GM23338 (cell line): ENCODE measurements at regions not wholly inside any gene's neighbourhood (a gene's known extent, or its start where the extent isn't known, plus 50 kb on each side); places are given as distances from the start of the nearest gene placed in this dataset.

Source experiments
- ATAC-seq: fragments of 200-7000 bp; cut with Tn5 transposase; 3 replicates; pipeline ENCODE4 v1.9.1; 2020
- DNase-seq: peaks from one replicate; pipeline ENCODE4 v3.0.0-alpha.2; 2015; ENCODE audit warnings: low spot score
- H2AFZ ChIP-seq: fragments of 200-600 bp; sonication (generic); 2 replicates; pipeline ENCODE4 v1.8.0; 2016; ENCODE audit warnings: antibody characterized with exemption, mild to moderate bottlenecking, moderate library complexity
- H3F3A ChIP-seq: fragments of 200-600 bp; sonication (generic); replicated peaks from 2 replicates; pipeline ENCODE4 v1.8.0; 2017; ENCODE audit warnings: antibody characterized with exemption, mixed run types, low read depth
- H3K27ac ChIP-seq: fragments of 200-600 bp; sonication (generic); 2 replicates; pipeline ENCODE4 v1.6.1; 2016; ENCODE audit warnings: low read depth
- H3K27me3 ChIP-seq: fragments of 200-600 bp; sonication (generic); 2 replicates; pipeline ENCODE4 v1.8.0; 2016; ENCODE audit warnings: mild to moderate bottlenecking, mixed run types, moderate library complexity; ENCODE audit not compliant: insufficient read depth
- H3K36me3 ChIP-seq: fragments of 200-600 bp; sonication (generic); 2 replicates; pipeline ENCODE4 v1.8.0; 2016; ENCODE audit warnings: mild to moderate bottlenecking; ENCODE audit not compliant: insufficient read depth
- H3K4me1 ChIP-seq: fragments of 200-600 bp; sonication (generic); 2 replicates; pipeline ENCODE4 v1.8.0; 2016; ENCODE audit warnings: mild to moderate bottlenecking, moderate library complexity; ENCODE audit not compliant: insufficient read depth
- H3K4me2 ChIP-seq: fragments of 200-600 bp; sonication (generic); 2 replicates; pipeline ENCODE4 v1.7.1; 2017; ENCODE audit warnings: mixed run types
- H3K4me3 ChIP-seq: fragments of 200-600 bp; sonication (generic); 2 replicates; pipeline ENCODE4 v1.6.1; 2016; ENCODE audit warnings: mixed run types
- H3K79me2 ChIP-seq: fragments of 200-600 bp; sonication (generic); replicated peaks from 2 replicates; pipeline ENCODE4 v1.8.0; 2017; ENCODE audit warnings: mild to moderate bottlenecking; ENCODE audit not compliant: insufficient read depth
- H3K9me2 ChIP-seq: fragments of 200-600 bp; sonication (generic); 2 replicates; pipeline ENCODE4 v1.8.0; 2017; ENCODE audit not compliant: insufficient read depth
- H4K20me1 ChIP-seq: fragments of 200-600 bp; sonication (generic); replicated peaks from 2 replicates; pipeline ENCODE4 v1.8.0; 2017; ENCODE audit warnings: mild to moderate bottlenecking; ENCODE audit not compliant: insufficient read depth
- H3K27ac Mint-ChIP-seq: 2 replicates; pipeline ENCODE4 v1.8.0; 2020; ENCODE audit warnings: inconsistent platforms, mild to moderate bottlenecking, moderate library complexity, mixed read lengths
- H3K27me3 Mint-ChIP-seq: 3 replicates; pipeline ENCODE4 v1.8.0; 2022; ENCODE audit warnings: low read depth, mild to moderate bottlenecking, moderate library complexity, mixed read lengths, inconsistent platforms; ENCODE audit not compliant: insufficient read depth, poor library complexity
- H3K36me3 Mint-ChIP-seq: 3 replicates; pipeline ENCODE4 v1.8.0; 2021; ENCODE audit warnings: low read depth, mild to moderate bottlenecking, inconsistent platforms, moderate library complexity, mixed read lengths
- H3K4me1 Mint-ChIP-seq: 3 replicates; pipeline ENCODE4 v1.8.0; 2020; ENCODE audit warnings: mild to moderate bottlenecking, inconsistent platforms, mixed read lengths
- H3K4me3 Mint-ChIP-seq: 3 replicates; pipeline ENCODE4 v1.8.0; 2021; ENCODE audit warnings: moderate library complexity, mild to moderate bottlenecking, inconsistent platforms, mixed read lengths
- H3K9me3 Mint-ChIP-seq: 3 replicates; pipeline ENCODE4 v1.8.0; 2020; ENCODE audit warnings: moderate library complexity, mild to moderate bottlenecking, inconsistent platforms, mixed read lengths
- CREB1 ChIP-seq: fragments of 250-450 bp; sonication (Bioruptor Pico); IDR thresholded peaks from 2 replicates; pipeline ENCODE4 v1.5.0; 2020; ENCODE audit warnings: low read depth, mild to moderate bottlenecking, moderate library complexity
- CTCF ChIP-seq, 2 experiments: fragments of 200-600 bp in 1 of 2; sonication (generic) in 1 of 2; conservative IDR thresholded peaks; 2 replicates each; pipeline versions ENCODE4 v1.5.1 to v1.6.1; 2016 to 2017; ENCODE audit warnings: antibody characterized with exemption in 2 of 2, low read depth in 2 of 2, mild to moderate bottlenecking in 2 of 2, moderate library complexity in 1 of 2
- ETS1 ChIP-seq: IDR thresholded peaks from 2 replicates; pipeline ENCODE4 v1.6.1; 2016; ENCODE audit warnings: antibody characterized with exemption
- EZH2 ChIP-seq: fragments of 200-600 bp; sonication (generic); IDR thresholded peaks from one replicate; pipeline ENCODE4 v1.8.0; 2017; ENCODE audit warnings: antibody characterized with exemption, mild to moderate bottlenecking, low read depth; ENCODE audit not compliant: unreplicated experiment
- EZH2phosphoT487 ChIP-seq: fragments of 200-600 bp; sonication (generic); IDR thresholded peaks from one replicate; pipeline ENCODE4 v1.8.1; 2018; ENCODE audit warnings: antibody characterized with exemption; ENCODE audit not compliant: unreplicated experiment
- JUNB ChIP-seq: IDR thresholded peaks from one replicate; pipeline ENCODE4 v1.6.1; 2016; ENCODE audit warnings: antibody characterized with exemption; ENCODE audit not compliant: unreplicated experiment
- NANOG ChIP-seq: IDR thresholded peaks from 2 replicates; pipeline ENCODE4 v1.6.1; 2016; ENCODE audit warnings: antibody characterized with exemption, borderline replicate concordance
- POLR2AphosphoS5 ChIP-seq: IDR thresholded peaks from 2 replicates; pipeline ENCODE4 v1.6.1; 2016; ENCODE audit warnings: antibody characterized with exemption, low read depth
- REST ChIP-seq: IDR thresholded peaks from one replicate; pipeline ENCODE4 v1.6.1; 2018; ENCODE audit warnings: antibody characterized with exemption; ENCODE audit not compliant: unreplicated experiment
- STAT1 ChIP-seq: IDR thresholded peaks from one replicate; pipeline ENCODE4 v1.6.1; 2016; ENCODE audit warnings: antibody characterized with exemption; ENCODE audit not compliant: unreplicated experiment
- ZNF114 ChIP-seq: fragments of 250-450 bp; sonication (Bioruptor Pico); IDR thresholded peaks from 2 replicates; pipeline ENCODE4 v1.5.0; 2020; ENCODE audit warnings: mild to moderate bottlenecking, moderate library complexity
- ZNF331 ChIP-seq: fragments of 250-450 bp; sonication (Bioruptor Pico); IDR thresholded peaks from 2 replicates; pipeline ENCODE4 v1.5.0; 2020; ENCODE audit warnings: low read depth, mild to moderate bottlenecking, moderate library complexity
- ZNF462 ChIP-seq: fragments of 250-450 bp; sonication (Bioruptor Pico); IDR thresholded peaks from 2 replicates; pipeline ENCODE4 v1.5.0; 2020; ENCODE audit warnings: mild to moderate bottlenecking, moderate library complexity

- peaks cover 20% of the 10 kb centered on the region for H3K4me1 Mint-ChIP-seq
- H3K36me3 Mint-ChIP-seq, result no peaks in the 10 kb centered on the region
- no peak overlapping the region for H3K4me3 Mint-ChIP-seq
Observed at GRCh38 chr4:165744370-165744769, 128.7 kb upstream of the TLL1 start.

More at GRCh38 chr4:165744370-165744769, 128.7 kb upstream of the TLL1 start:
- Mint-ChIP-seq H3K9me3 (no peaks in the 10 kb centered on the region), H3K27me3 (peaks cover 2% of the 10 kb centered on the region), H3K27ac (no peak overlapping the region)
- no peaks in the 10 kb centered on the region for H3K27me3 ChIP-seq
- no peak for TF ChIP-seq ETS1
- TF ChIP-seq EZH2, result no peak
- no peak for TF ChIP-seq REST
- no peak for TF ChIP-seq EZH2phosphoT487
- no peak for TF ChIP-seq JUNB
- no peak for TF ChIP-seq CREB1 (CRISPR knock-in tag)
- TF ChIP-seq STAT1, result no peak
- TF ChIP-seq CTCF (conservative IDR thresholded peaks at IDR 0.05; ENCODE audit: low read depth in 2 of 2), result no peak
- no peak for TF ChIP-seq POLR2AphosphoS5
- no peak for TF ChIP-seq NANOG
- TF ChIP-seq ZNF462 (CRISPR knock-in tag), result no peak
- TF ChIP-seq ZNF114 (CRISPR knock-in tag), result no peak
- no peak for TF ChIP-seq ZNF331 (CRISPR knock-in tag)
- DNase-seq (no peak), ATAC-seq (no peak)
- no peak overlapping the region for H2AFZ ChIP-seq
- no peaks in the 10 kb centered on the region for H3K9me2 ChIP-seq
- H4K20me1 ChIP-seq, result no peaks in the 10 kb centered on the region
- H3K36me3 ChIP-seq, result no peaks in the 10 kb centered on the region
- no peak overlapping the region for H3K4me2 ChIP-seq
- H3K79me2 ChIP-seq, result no peaks in the 10 kb centered on the region
- no peak overlapping the region for H3K4me3 ChIP-seq
- no peak overlapping the region for H3K27ac ChIP-seq
- no peaks in the 10 kb centered on the region for H3F3A ChIP-seq
- peaks cover 18% of the 10 kb centered on the region for H3K4me1 ChIP-seq
